ENCODE measurements at regions not wholly inside any gene's neighbourhood (a gene's known extent, or its start where the extent isn't known, plus 50 kb on each side); places are given as distances from the start of the nearest gene placed in this dataset.
A peak's percentile ranks its signal among the peaks of the same experiment; 100 is the strongest.

DNA sequence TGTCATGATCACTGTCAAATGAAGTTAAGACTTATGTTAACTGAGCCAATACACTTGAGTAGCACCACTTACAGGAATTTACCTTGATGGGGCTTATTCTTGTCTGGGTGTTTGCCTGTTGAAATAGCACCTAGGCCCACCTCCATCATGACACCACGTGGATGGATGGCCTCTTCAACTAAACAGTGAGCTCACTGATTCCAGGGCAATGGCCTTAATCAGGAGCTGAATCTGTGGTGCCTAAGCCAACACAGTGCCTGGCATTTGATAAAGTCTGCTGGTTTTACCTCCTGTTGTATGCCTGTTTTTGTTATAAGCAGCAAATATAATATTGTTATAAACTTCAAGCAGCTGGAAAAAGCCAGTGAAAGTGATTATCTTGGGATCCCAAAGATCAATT, 190.5 kb downstream of the LURAP1L start:
- 0% methylated on average over 1 of the region's 1 CpG for WGBS (ENCODE audit: missing lambda C conversion rate)
- CTCF ChIA-PET = interaction anchor here (1.4 kb wide), 1 partner anchor 246 kb away, joined by 3 read pairs; no protein-coding TSS in a partner anchor
- ATAC-seq (no peak), DNase-seq (ENCODE audit: low read depth in 1 of 2, low spot score in 1 of 2) (no peak), FAIRE-seq (peak; percentile 18)
- H3K4me2 ChIP-seq = no peak overlapping the region
- TF ChIP-seq ZFP36 (IDR thresholded peaks at IDR 0.05; ENCODE audit: borderline replicate concordance, partially characterized antibody) = no peak
- no peak for TF ChIP-seq EHF (CRISPR knock-in tag; IDR thresholded peaks at IDR 0.05)
- TF ChIP-seq, protein P1, sequence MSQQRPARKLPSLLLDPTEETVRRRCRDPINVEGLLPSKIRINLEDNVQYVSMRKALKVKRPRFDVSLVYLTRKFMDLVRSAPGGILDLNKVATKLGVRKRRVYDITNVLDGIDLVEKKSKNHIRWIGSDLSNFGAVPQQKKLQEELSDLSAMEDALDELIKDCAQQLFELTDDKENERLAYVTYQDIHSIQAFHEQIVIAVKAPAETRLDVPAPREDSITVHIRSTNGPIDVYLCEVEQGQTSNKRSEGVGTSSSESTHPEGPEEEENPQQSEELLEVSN (IDR thresholded peaks at IDR 0.05; ENCODE audit: borderline replicate concordance, low read depth) = no peak
- no peak for TF ChIP-seq HOXA7 (CRISPR knock-in tag; IDR thresholded peaks at IDR 0.05)
- no peak for TF ChIP-seq ZSCAN20 (CRISPR knock-in tag; IDR thresholded peaks at IDR 0.05)
- TF ChIP-seq FOSL2 (IDR thresholded peaks at IDR 0.05) = no peak
- no peak for TF ChIP-seq FOSL2 (CRISPR knock-in tag; IDR thresholded peaks at IDR 0.05)
- no peak overlapping the region for H3K4me3 ChIP-seq
- 0 out of 3 replicates have a peak, but pooled peaks cover 5% of the 10 kb centered on the region for H3K4me1 ChIP-seq
- no peak overlapping the region for H3K27ac ChIP-seq
- H3K9me3 ChIP-seq = no peaks in the 10 kb centered on the region
- POLR2A ChIA-PET = no interaction called here

DNA sequence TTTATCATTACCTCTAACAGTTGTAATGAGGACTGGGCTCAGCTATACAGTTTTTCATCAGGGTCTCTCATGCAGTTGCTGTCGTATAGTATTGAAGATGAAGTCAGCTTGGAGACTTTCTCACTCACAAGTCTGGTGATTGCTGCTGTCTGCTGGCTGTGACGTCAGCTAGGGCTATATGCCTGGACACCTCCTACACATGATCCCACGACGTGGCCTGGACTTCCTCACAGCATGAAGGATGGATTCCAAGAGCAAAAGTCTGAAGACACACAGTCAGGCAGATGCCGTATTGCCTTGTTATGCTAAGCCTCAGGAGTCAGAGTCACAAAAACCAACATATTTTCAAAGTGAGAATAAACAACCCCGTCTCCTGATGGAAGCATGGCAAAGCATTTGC, 193.3 kb downstream of the LURAP1L start:
- ATAC-seq = no peak
- TF ChIP-seq, protein P2, sequence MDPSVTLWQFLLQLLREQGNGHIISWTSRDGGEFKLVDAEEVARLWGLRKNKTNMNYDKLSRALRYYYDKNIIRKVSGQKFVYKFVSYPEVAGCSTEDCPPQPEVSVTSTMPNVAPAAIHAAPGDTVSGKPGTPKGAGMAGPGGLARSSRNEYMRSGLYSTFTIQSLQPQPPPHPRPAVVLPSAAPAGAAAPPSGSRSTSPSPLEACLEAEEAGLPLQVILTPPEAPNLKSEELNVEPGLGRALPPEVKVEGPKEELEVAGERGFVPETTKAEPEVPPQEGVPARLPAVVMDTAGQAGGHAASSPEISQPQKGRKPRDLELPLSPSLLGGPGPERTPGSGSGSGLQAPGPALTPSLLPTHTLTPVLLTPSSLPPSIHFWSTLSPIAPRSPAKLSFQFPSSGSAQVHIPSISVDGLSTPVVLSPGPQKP (IDR thresholded peaks at IDR 0.05; ENCODE audit: low read depth, low read length) = no peak
- no peak for TF ChIP-seq RARB (CRISPR knock-in tag; IDR thresholded peaks at IDR 0.05)
- 79% methylated on average over 6 of the region's 6 CpGs for WGBS (ENCODE audit: missing lambda C conversion rate)

DNA sequence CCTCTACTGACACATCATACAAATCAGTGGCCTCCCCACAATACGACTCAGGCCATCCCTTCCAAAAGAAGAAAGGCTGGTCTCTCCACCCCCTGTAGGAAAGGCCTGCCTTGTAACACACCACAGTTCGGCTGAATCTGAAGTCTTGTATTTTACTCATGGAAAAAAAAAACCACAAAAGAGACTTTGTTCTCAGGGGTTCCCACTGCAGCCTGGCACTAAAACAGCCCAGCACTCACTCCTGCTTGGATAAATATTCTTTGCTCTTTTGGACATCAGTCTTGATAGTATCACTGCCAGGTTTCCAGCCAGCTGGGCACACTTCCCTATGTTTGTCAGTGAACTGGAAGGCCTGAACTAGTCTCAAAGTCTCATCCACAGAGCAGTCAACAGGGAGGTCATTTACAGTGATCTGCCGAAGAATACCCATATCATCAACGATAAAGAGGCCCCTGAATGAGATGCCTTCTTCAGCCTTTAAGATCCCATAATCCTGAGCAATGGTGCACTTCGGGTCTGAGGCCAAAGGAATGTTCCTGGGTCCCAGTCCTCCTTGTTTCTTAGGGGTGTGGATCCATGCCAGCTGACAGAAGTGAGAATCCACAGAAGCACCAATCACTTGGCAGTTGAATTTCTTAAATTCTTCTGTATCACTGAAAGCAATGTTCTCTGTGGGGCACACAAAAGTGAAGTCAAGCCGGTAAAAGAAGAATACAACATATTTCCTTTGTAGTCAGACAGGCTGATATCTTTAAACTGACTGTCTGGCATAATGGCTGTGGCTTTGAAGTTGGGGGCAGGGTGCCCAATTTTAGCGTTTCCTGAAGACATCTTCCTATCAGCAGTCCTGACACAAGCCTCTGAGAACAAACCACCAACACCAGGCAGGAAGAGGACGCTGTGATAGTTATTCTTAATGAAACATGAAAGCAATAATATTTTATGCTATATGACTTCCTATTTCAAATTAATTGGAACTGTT, 198.1 kb downstream of the LURAP1L start:
- Histone ChIP-seq H3K27ac (no peak overlapping the region), H3K4me1 (no peaks in the 10 kb centered on the region), H3K4me2 (no peak overlapping the region), H3K4me3 (no peak overlapping the region), H3K9me3 (no peaks in the 10 kb centered on the region)
- TF ChIP-seq EHF (CRISPR knock-in tag; IDR thresholded peaks at IDR 0.05) (no peak), RARB (CRISPR knock-in tag; IDR thresholded peaks at IDR 0.05) (no peak), NPAS2 (CRISPR knock-in tag; IDR thresholded peaks at IDR 0.05; ENCODE audit: borderline replicate concordance) (no peak), TFCP2L1 (CRISPR knock-in tag; IDR thresholded peaks at IDR 0.05) (no peak), HEYL (CRISPR knock-in tag; IDR thresholded peaks at IDR 0.05) (no peak), CBX2 (IDR thresholded peaks at IDR 0.05; ENCODE audit: borderline replicate concordance, low read depth) (no peak), HOXA7 (CRISPR knock-in tag; IDR thresholded peaks at IDR 0.05) (no peak), ZNF302 (CRISPR knock-in tag; IDR thresholded peaks at IDR 0.05) (no peak), CEBPB (IDR thresholded peaks at IDR 0.05) (no peak), RFX5 (IDR thresholded peaks at IDR 0.05) (no peak), JUNB (IDR thresholded peaks at IDR 0.05) (no peak), JUN (IDR thresholded peaks at IDR 0.05) (no peak), MAZ (IDR thresholded peaks at IDR 0.05; ENCODE audit: borderline replicate concordance, low read depth, low read length) (no peak)
- TF ChIP-seq, protein P2 (IDR thresholded peaks at IDR 0.05; ENCODE audit: low read depth, low read length) = no peak
- TF ChIP-seq, protein P3, sequence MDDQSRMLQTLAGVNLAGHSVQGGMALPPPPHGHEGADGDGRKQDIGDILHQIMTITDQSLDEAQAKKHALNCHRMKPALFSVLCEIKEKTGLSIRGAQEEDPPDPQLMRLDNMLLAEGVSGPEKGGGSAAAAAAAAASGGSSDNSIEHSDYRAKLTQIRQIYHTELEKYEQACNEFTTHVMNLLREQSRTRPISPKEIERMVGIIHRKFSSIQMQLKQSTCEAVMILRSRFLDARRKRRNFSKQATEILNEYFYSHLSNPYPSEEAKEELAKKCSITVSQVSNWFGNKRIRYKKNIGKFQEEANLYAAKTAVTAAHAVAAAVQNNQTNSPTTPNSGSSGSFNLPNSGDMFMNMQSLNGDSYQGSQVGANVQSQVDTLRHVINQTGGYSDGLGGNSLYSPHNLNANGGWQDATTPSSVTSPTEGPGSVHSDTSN (IDR thresholded peaks at IDR 0.05) = no peak
- TF ChIP-seq, protein P4, sequence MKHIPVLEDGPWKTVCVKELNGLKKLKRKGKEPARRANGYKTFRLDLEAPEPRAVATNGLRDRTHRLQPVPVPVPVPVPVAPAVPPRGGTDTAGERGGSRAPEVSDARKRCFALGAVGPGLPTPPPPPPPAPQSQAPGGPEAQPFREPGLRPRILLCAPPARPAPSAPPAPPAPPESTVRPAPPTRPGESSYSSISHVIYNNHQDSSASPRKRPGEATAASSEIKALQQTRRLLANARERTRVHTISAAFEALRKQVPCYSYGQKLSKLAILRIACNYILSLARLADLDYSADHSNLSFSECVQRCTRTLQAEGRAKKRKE (CRISPR knock-in tag; IDR thresholded peaks at IDR 0.05; ENCODE audit: low read depth) = no peak
- TF ChIP-seq, protein P1 (IDR thresholded peaks at IDR 0.05; ENCODE audit: borderline replicate concordance, low read depth) = no peak
- ATAC-seq = no peak
- WGBS (ENCODE audit: missing lambda C conversion rate) = 52% methylated on average over 8 of the region's 8 CpGs
- FAIRE-seq = no peak
- POLR2A ChIA-PET = no interaction called here
- CTCF ChIA-PET = no interaction called here
- DNase-seq (ENCODE audit: low read depth in 1 of 2, low spot score in 1 of 2) = no peak

More for the DNA sequence above, 193.3 kb downstream of the LURAP1L start:
- Histone ChIP-seq H3K27ac (no peak overlapping the region), H3K4me1 (no peaks in the 10 kb centered on the region), H3K4me3 (no peak overlapping the region), H3K4me2 (no peak overlapping the region), H3K9me3 (no peaks in the 10 kb centered on the region)
- FAIRE-seq (no peak), DNase-seq (ENCODE audit: low read depth in 1 of 2, low spot score in 1 of 2) (no peak)
- POLR2A ChIA-PET = no interaction called here
- CTCF ChIA-PET = interaction anchor here (0.9 to 1.4 kb wide), 2 partner anchors 84 to 245 kb away, joined by 3 read pairs; no protein-coding TSS in a partner anchor

Measured in A549 (cell line).